H9 (cell line): ENCODE measurements at regions not wholly inside any gene's neighbourhood (a gene's known extent, or its start where the extent isn't known, plus 50 kb on each side); places are given as distances from the start of the nearest gene placed in this dataset.

Source experiments
- DNase-seq: peaks from one replicate; pipeline ENCODE4 v3.0.0-alpha.2; 2017
- H2AFZ ChIP-seq: one replicate; pipeline ENCODE4 v1.6.1; 2013; ENCODE audit warnings: mild to moderate bottlenecking, low read length, control low read depth, moderate library complexity
- H2AK5ac ChIP-seq: 2 replicates; pipeline ENCODE4 v1.6.1; 2013; ENCODE audit warnings: low read length, control low read depth, mixed read lengths; ENCODE audit not compliant: insufficient read length
- H2BK120ac ChIP-seq: one replicate; pipeline ENCODE4 v1.6.1; 2013; ENCODE audit warnings: low read depth, mild to moderate bottlenecking, low read length, control low read depth, inconsistent platforms; ENCODE audit not compliant: poor library complexity, severe bottlenecking
- H2BK12ac ChIP-seq: 2 replicates; pipeline ENCODE4 v1.6.1; 2013; ENCODE audit warnings: low read length, control low read depth, mixed read lengths, low read depth; ENCODE audit not compliant: insufficient read length
- H2BK15ac ChIP-seq: 2 replicates; pipeline ENCODE4 v1.6.1; 2013; ENCODE audit warnings: low read depth, low read length, control low read depth
- H2BK20ac ChIP-seq: one replicate; pipeline ENCODE4 v1.6.1; 2013; ENCODE audit warnings: low read depth, mild to moderate bottlenecking, low read length, control low read depth, inconsistent platforms; ENCODE audit not compliant: poor library complexity, severe bottlenecking
- H2BK5ac ChIP-seq: 2 replicates; pipeline ENCODE4 v1.6.1; 2013; ENCODE audit warnings: low read length, control low read depth, mixed read lengths; ENCODE audit not compliant: insufficient read length
- H3K14ac ChIP-seq: 2 replicates; pipeline ENCODE4 v1.6.1; 2013; ENCODE audit warnings: low read length, control low read depth; ENCODE audit not compliant: insufficient read depth
- H3K18ac ChIP-seq: 2 replicates; pipeline ENCODE4 v1.6.1; 2013; ENCODE audit warnings: low read depth, mild to moderate bottlenecking, mixed read lengths, low read length, control low read depth; ENCODE audit not compliant: insufficient read length
- H3K23ac ChIP-seq: 2 replicates; pipeline ENCODE4 v1.6.1; 2013; ENCODE audit warnings: low read length, control low read depth, mixed read lengths, low read depth; ENCODE audit not compliant: insufficient read length
- H3K23me2 ChIP-seq: 2 replicates; pipeline ENCODE4 v1.6.1; 2013; ENCODE audit warnings: low read depth, mild to moderate bottlenecking, mixed read lengths, low read length, control low read depth; ENCODE audit not compliant: insufficient read length, poor library complexity, severe bottlenecking
- H3K27ac ChIP-seq: 2 replicates; pipeline ENCODE4 v1.5.1; 2013; ENCODE audit warnings: low read length, control low read depth, mixed read lengths, low read depth; ENCODE audit not compliant: insufficient read length
- H3K27me3 ChIP-seq: 2 replicates; pipeline ENCODE4 v1.6.1; 2013; ENCODE audit warnings: low read length, control low read depth, inconsistent platforms; ENCODE audit not compliant: insufficient read depth
- H3K4ac ChIP-seq: 2 replicates; pipeline ENCODE4 v1.6.1; 2013; ENCODE audit warnings: low read depth, mild to moderate bottlenecking, control low read depth, inconsistent platforms, low read length, moderate library complexity
- H3K4me1 ChIP-seq: 2 replicates; pipeline ENCODE4 v1.6.1; 2013; ENCODE audit warnings: low read length, control low read depth, inconsistent platforms; ENCODE audit not compliant: insufficient read depth
- H3K4me2 ChIP-seq: 2 replicates; pipeline ENCODE4 v1.6.1; 2013; ENCODE audit warnings: low read length, control low read depth, mixed read lengths; ENCODE audit not compliant: insufficient read length, insufficient read depth
- H3K56ac ChIP-seq: 2 replicates; pipeline ENCODE4 v1.6.1; 2013; ENCODE audit warnings: low read depth, mild to moderate bottlenecking, mixed read lengths, low read length, control low read depth; ENCODE audit not compliant: insufficient read length
- H3K79me1 ChIP-seq: 2 replicates; pipeline ENCODE4 v1.6.1; 2013; ENCODE audit warnings: low read depth, mild to moderate bottlenecking, moderate library complexity, low read length, control low read depth, inconsistent platforms; ENCODE audit not compliant: insufficient read depth, poor library complexity, severe bottlenecking
- H3K79me2 ChIP-seq: 2 replicates; pipeline ENCODE4 v1.6.1; 2013; ENCODE audit warnings: low read length, control low read depth, inconsistent platforms; ENCODE audit not compliant: insufficient read depth
- H3K9ac ChIP-seq: 2 replicates; pipeline ENCODE4 v1.6.1; 2013; ENCODE audit warnings: low read length, control low read depth, mixed read lengths; ENCODE audit not compliant: insufficient read length; ENCODE audit errors: extremely low read depth
- H3K9me3 ChIP-seq: one replicate; pipeline ENCODE4 v1.6.1; 2013; ENCODE audit warnings: low read depth, low read length, inconsistent platforms; ENCODE audit not compliant: control insufficient read depth
- H3T11ph ChIP-seq: one replicate; pipeline ENCODE4 v1.6.1; 2013; ENCODE audit warnings: mild to moderate bottlenecking, low read length, control low read depth, inconsistent platforms
- H4K20me1 ChIP-seq: one replicate; pipeline ENCODE4 v1.6.1; 2013; ENCODE audit not compliant: control insufficient read depth, insufficient read length, insufficient read depth
- H4K5ac ChIP-seq: 2 replicates; pipeline ENCODE4 v1.6.1; 2013; ENCODE audit warnings: low read depth, mild to moderate bottlenecking, mixed read lengths, low read length, control low read depth; ENCODE audit not compliant: insufficient read length
- H4K8ac ChIP-seq: replicated peaks from 2 replicates; pipeline ENCODE4 v1.6.1; 2013; ENCODE audit warnings: low read length, control low read depth, mixed read lengths, low read depth; ENCODE audit not compliant: insufficient read length
- H4K91ac ChIP-seq: 2 replicates; pipeline ENCODE4 v1.6.1; 2013; ENCODE audit warnings: low read depth, mild to moderate bottlenecking, moderate library complexity, mixed read lengths, low read length, control low read depth; ENCODE audit not compliant: insufficient read length
- H3K27ac Mint-ChIP-seq, 3 experiments: 2 replicates in 2 of 3; 3 replicates in 1 of 3; pipeline ENCODE4 v1.8.0; 2020 to 2021; ENCODE audit warnings: mixed read lengths in 3 of 3, mild to moderate bottlenecking in 1 of 3, moderate library complexity in 1 of 3
- H3K27me3 Mint-ChIP-seq: 2 replicates; pipeline ENCODE4 v1.8.0; 2021; ENCODE audit warnings: low read depth, mild to moderate bottlenecking, moderate library complexity, mixed read lengths
- H3K36me3 Mint-ChIP-seq, 3 experiments: 2 replicates in 2 of 3; 3 replicates in 1 of 3; pipeline ENCODE4 v1.8.0; 2020 to 2021; ENCODE audit warnings: low read depth in 3 of 3, mixed read lengths in 3 of 3; ENCODE audit not compliant: insufficient read depth in 1 of 3
- H3K4me1 Mint-ChIP-seq, 2 experiments: 2 replicates each; pipeline ENCODE4 v1.8.0; 2020; ENCODE audit warnings: mixed read lengths in 2 of 2
- H3K4me3 Mint-ChIP-seq, 2 experiments: 2 replicates in 1 of 2; 3 replicates in 1 of 2; pipeline ENCODE4 v1.8.0; 2020 to 2021; ENCODE audit warnings: mild to moderate bottlenecking in 2 of 2, mixed read lengths in 2 of 2, moderate library complexity in 1 of 2
- H3K9me3 Mint-ChIP-seq, 2 experiments: 2 replicates in 1 of 2; 3 replicates in 1 of 2; pipeline ENCODE4 v1.8.0; 2020; ENCODE audit warnings: mild to moderate bottlenecking in 2 of 2, mixed read lengths in 2 of 2, moderate library complexity in 1 of 2
- WGBS: extraction: QIAGEN DNeasy Blood & Tissue Kit; methylation state at CpG from one replicate; pipeline ENCODE4 v1.1.7; 2013; ENCODE audit warnings: missing lambda C conversion rate, low lambda C conversion rate, mixed read lengths; ENCODE audit not compliant: insufficient read length; ENCODE audit errors: extremely low coverage; 5-methylcytosine and 5-hydroxymethylcytosine counted together
- TF ChIP-seq, protein P1 (sequence below): fragments of 200-600 bp; sonication (generic); conservative IDR thresholded peaks from 3 replicates; pipeline ENCODE4 v1.8.0; 2021; ENCODE audit warnings: antibody characterized with exemption, mild to moderate bottlenecking

DNA sequence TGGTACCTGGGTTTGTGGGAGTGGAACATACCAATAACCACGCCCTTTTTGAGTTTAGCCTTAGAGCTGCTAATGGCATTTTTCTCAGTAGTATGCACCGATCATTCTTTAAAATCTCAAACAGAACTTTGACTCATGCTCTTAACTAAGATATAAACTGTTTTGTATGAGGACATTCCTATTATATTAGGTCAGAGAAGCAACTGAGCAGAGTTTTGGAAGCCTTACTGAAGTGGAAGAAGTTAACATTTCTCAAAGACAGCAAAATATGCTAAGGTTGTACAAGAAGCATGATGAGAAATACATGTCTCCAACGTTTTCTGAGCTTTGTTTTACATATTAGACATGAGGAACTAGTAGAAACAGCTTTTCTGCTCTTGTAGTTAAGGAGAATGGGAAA is 819.2 kb downstream of the FSCB start:
- Histone ChIP-seq H4K20me1 (no peaks in the 10 kb centered on the region), H3K18ac (no peak overlapping the region), H4K91ac (no peak overlapping the region), H2BK5ac (no peak overlapping the region), H2BK20ac (no peak overlapping the region), H3K56ac (no peak overlapping the region), H3K4me1 (no peaks in the 10 kb centered on the region), H2BK120ac (no peak overlapping the region), H4K5ac (no peak overlapping the region), H4K8ac (no peak overlapping the region), H3K4ac (no peak overlapping the region), H2AK5ac (no peak overlapping the region), H3K23ac (no peak overlapping the region), H2BK15ac (no peak overlapping the region), H2AFZ (no peak overlapping the region), H3K27me3 (no peaks in the 10 kb centered on the region), H3K4me2 (no peak overlapping the region), H3K23me2 (no peaks in the 10 kb centered on the region), H3K27ac (no peak overlapping the region), H2BK12ac (no peak overlapping the region), H3K9ac (no peak overlapping the region), H3K14ac (no peak overlapping the region), H3T11ph (no peak overlapping the region), H3K9me3 (no peaks in the 10 kb centered on the region), H3K79me2 (no peaks in the 10 kb centered on the region), H3K79me1 (no peaks in the 10 kb centered on the region)
- no CpG with 5 or more reads among the region's 3 CpGs for WGBS
- no peak overlapping the region for H3K4me3 Mint-ChIP-seq
- no peaks in the 10 kb centered on the region for H3K27me3 Mint-ChIP-seq
- H3K27ac Mint-ChIP-seq = no peak overlapping the region
- TF ChIP-seq, protein P1, sequence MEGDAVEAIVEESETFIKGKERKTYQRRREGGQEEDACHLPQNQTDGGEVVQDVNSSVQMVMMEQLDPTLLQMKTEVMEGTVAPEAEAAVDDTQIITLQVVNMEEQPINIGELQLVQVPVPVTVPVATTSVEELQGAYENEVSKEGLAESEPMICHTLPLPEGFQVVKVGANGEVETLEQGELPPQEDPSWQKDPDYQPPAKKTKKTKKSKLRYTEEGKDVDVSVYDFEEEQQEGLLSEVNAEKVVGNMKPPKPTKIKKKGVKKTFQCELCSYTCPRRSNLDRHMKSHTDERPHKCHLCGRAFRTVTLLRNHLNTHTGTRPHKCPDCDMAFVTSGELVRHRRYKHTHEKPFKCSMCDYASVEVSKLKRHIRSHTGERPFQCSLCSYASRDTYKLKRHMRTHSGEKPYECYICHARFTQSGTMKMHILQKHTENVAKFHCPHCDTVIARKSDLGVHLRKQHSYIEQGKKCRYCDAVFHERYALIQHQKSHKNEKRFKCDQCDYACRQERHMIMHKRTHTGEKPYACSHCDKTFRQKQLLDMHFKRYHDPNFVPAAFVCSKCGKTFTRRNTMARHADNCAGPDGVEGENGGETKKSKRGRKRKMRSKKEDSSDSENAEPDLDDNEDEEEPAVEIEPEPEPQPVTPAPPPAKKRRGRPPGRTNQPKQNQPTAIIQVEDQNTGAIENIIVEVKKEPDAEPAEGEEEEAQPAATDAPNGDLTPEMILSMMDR = no peak
- H3K36me3 Mint-ChIP-seq = no peaks in the 10 kb centered on the region
- no peak for DNase-seq
- peaks cover 0 to 3% of the 10 kb centered on the region in 2 experiments; a peak in 1 of 5 replicates for H3K9me3 Mint-ChIP-seq
- H3K4me1 Mint-ChIP-seq = no peaks in the 10 kb centered on the region
